ENCODE measurements at regions not wholly inside any gene's neighbourhood (a gene's known extent, or its start where the extent isn't known, plus 50 kb on each side); places are given as distances from the start of the nearest gene placed in this dataset.

- no peaks in the 10 kb centered on the region for H3K27me3 ChIP-seq (ENCODE audit: control insufficient read depth, insufficient read depth, low read length)
- POLR2A ChIA-PET = no interaction called here
These were observed 368.4 kb upstream of the MAP3K7 start for GRCh38 chr6:90955246-90955645.

GRCh38 chr6:90953405-90954161 lies 366.7 kb upstream of the MAP3K7 start:
- Histone ChIP-seq H3K4me3 (ENCODE audit: low read depth, low read length) (no peak overlapping the region), H3K27me3 (ENCODE audit: control insufficient read depth, insufficient read depth, low read length) (no peaks in the 10 kb centered on the region), H3K9me3 (ENCODE audit: control insufficient read depth, insufficient read depth, low read length) (no peaks in the 10 kb centered on the region), H3K27ac (ENCODE audit: low read depth, low read length) (no peak overlapping the region)
- DNase-seq (ENCODE audit: low read depth, low spot score) = no peak
- no peak for TF ChIP-seq CTCF (IDR thresholded peaks at IDR 0.05; ENCODE audit: low read depth, low read length)
- CTCF ChIA-PET = interaction anchor here (2.3 kb wide), 1 partner anchor 13 kb away, joined by 10 read pairs; no protein-coding TSS in a partner anchor
- POLR2A ChIA-PET = no interaction called here

More at GRCh38 chr6:90955246-90955645, 368.4 kb upstream of the MAP3K7 start:
- TF ChIP-seq CTCF (IDR thresholded peaks at IDR 0.05; ENCODE audit: low read depth, low read length) = no peak
- no peaks in the 10 kb centered on the region for H3K9me3 ChIP-seq (ENCODE audit: control insufficient read depth, insufficient read depth, low read length)
- no peak overlapping the region for H3K27ac ChIP-seq (ENCODE audit: low read depth, low read length)
- no peak overlapping the region for H3K4me3 ChIP-seq (ENCODE audit: low read depth, low read length)
- DNase-seq (ENCODE audit: low read depth, low spot score) = no peak
- CTCF ChIA-PET = interaction anchor here (1.0 kb wide), 1 partner anchor 14 kb away, joined by 3 read pairs; no protein-coding TSS in a partner anchor

- POLR2A ChIA-PET = no interaction called here
- H3K27ac ChIP-seq (ENCODE audit: low read depth, low read length) = no peak overlapping the region
- H3K27me3 ChIP-seq (ENCODE audit: control insufficient read depth, insufficient read depth, low read length) = no peaks in the 10 kb centered on the region
- H3K9me3 ChIP-seq (ENCODE audit: control insufficient read depth, insufficient read depth, low read length) = no peaks in the 10 kb centered on the region; the same call in 1 of the 2 replicates
- H3K4me3 ChIP-seq (ENCODE audit: low read depth, low read length) = no peak overlapping the region
- no peak for TF ChIP-seq CTCF (IDR thresholded peaks at IDR 0.05; ENCODE audit: low read depth, low read length)
- DNase-seq (ENCODE audit: low read depth, low spot score) = no peak
- CTCF ChIA-PET = interaction anchor here (2.3 kb wide), 1 partner anchor 11 kb away, joined by 10 read pairs; no protein-coding TSS in a partner anchor
These were observed 365.3 kb upstream of the MAP3K7 start for GRCh38 chr6:90952176-90952575.

- ChIA-PET POLR2A (no interaction called here), CTCF (no interaction called here)
- DNase-seq (ENCODE audit: low read depth, low spot score) = no peak
- Histone ChIP-seq H3K27ac (ENCODE audit: low read depth, low read length) (no peak overlapping the region), H3K9me3 (ENCODE audit: control insufficient read depth, insufficient read depth, low read length) (no peaks in the 10 kb centered on the region; the same call in 1 of the 2 replicates), H3K27me3 (ENCODE audit: control insufficient read depth, insufficient read depth, low read length) (no peaks in the 10 kb centered on the region), H3K4me3 (ENCODE audit: low read depth, low read length) (no peak overlapping the region)
- no peak for TF ChIP-seq CTCF (IDR thresholded peaks at IDR 0.05; ENCODE audit: low read depth, low read length)
These were observed 361.7 kb upstream of the MAP3K7 start for GRCh38 chr6:90948540-90948939.

All from AG04450 (cell line).